B cell (primary cell): ENCODE measurements at regions not wholly inside any gene's neighbourhood (a gene's known extent, or its start where the extent isn't known, plus 50 kb on each side); places are given as distances from the start of the nearest gene placed in this dataset.

Experiments
- ATAC-seq: fragments of 200-7000 bp; cut with Tn5 transposase; one replicate; pipeline ENCODE4 v1.10.0; 2021; ENCODE audit warnings: low read depth, mild to moderate bottlenecking, moderate number of reproducible peaks, moderate library complexity
- CTCF ChIA-PET: fragments of 350-600 bp; sonication (Branson Sonifier 250); formaldehyde crosslinking; loops from one replicate; lab custom pipeline; 2021; ENCODE audit warnings: antibody characterized with exemption, inconsistent platforms; lab: Charles Lee
- POLR2A ChIA-PET: fragments of 350-600 bp; sonication (Branson Sonifier 250); formaldehyde crosslinking; loops from one replicate; lab custom pipeline; 2021; ENCODE audit warnings: antibody characterized with exemption; lab: Charles Lee
- DNase-seq: peaks from one replicate; pipeline ENCODE4 v3.0.0; 2013
- H2AFZ ChIP-seq: 2 replicates; pipeline ENCODE4 v1.6.1; 2012; ENCODE audit warnings: mild to moderate bottlenecking, low read depth, low read length; ENCODE audit not compliant: insufficient read depth, poor library complexity, severe bottlenecking
- H3K27ac ChIP-seq, 2 donors: 1 replicate in 1 of 2; 2 replicates in 1 of 2; pipeline ENCODE4 v1.5.1; 2012 to 2013; ENCODE audit warnings: low read length in 2 of 2, mild to moderate bottlenecking in 2 of 2, moderate library complexity in 1 of 2
- H3K27me3 ChIP-seq, 4 experiments: fragments of 200-600 bp in 1 of 4; sonication (generic) in 1 of 4; replicated peaks in 1 of 4; 1 replicate in 2 of 4; 2 replicates in 2 of 4; pipeline versions ENCODE4 v1.6.1 to v1.7.0; 2013 to 2016; ENCODE audit warnings: low read length in 3 of 4, mild to moderate bottlenecking in 2 of 4, mixed read lengths in 1 of 4, moderate library complexity in 1 of 4; ENCODE audit not compliant: insufficient read depth in 4 of 4, control insufficient read depth in 3 of 4; ENCODE audit errors: control extremely low read depth in 1 of 4
- H3K36me3 ChIP-seq, 2 experiments: replicated peaks in 1 of 2; 1 replicate in 1 of 2; 2 replicates in 1 of 2; pipeline versions ENCODE4 v1.6.1 to v1.7.1; 2013; ENCODE audit warnings: low read length in 1 of 2; ENCODE audit not compliant: insufficient read depth in 2 of 2, control insufficient read depth in 1 of 2; ENCODE audit errors: control extremely low read depth in 1 of 2, extremely low read depth in 1 of 2
- H3K4me1 ChIP-seq, 2 donors: fragments of 200-600 bp in 1 of 2; sonication (generic) in 1 of 2; 1 replicate in 1 of 2; 2 replicates in 1 of 2; pipeline versions ENCODE4 v1.5.1 to v1.6.1; 2013 to 2017; ENCODE audit warnings: low read length in 2 of 2; ENCODE audit not compliant: control insufficient read depth in 2 of 2, insufficient read depth in 2 of 2
- H3K4me2 ChIP-seq: replicated peaks from 2 replicates; pipeline ENCODE3; 2012; ENCODE audit warnings: mild to moderate bottlenecking, low read depth, low read length; ENCODE audit not compliant: poor library complexity, severe bottlenecking
- H3K4me3 ChIP-seq, 5 experiments: fragments of 200-600 bp in 1 of 5; sonication (generic) in 1 of 5; 1 replicate in 3 of 5; 2 replicates in 2 of 5; pipeline versions ENCODE4 v1.5.1 to v1.7.0; 2011 to 2016; ENCODE audit warnings: low read length in 4 of 5, mild to moderate bottlenecking in 4 of 5, low read depth in 2 of 5, control low read depth in 1 of 5, moderate library complexity in 1 of 5; ENCODE audit not compliant: insufficient read depth in 1 of 5; ENCODE audit errors: control extremely low read depth in 1 of 5, extremely low read depth in 1 of 5
- H3K79me2 ChIP-seq: fragments of 200-600 bp; sonication (generic); one replicate; pipeline ENCODE4 v1.6.0; 2016; ENCODE audit warnings: low read length; ENCODE audit not compliant: control insufficient read depth, insufficient read depth
- H3K9ac ChIP-seq: fragments of 200-600 bp; sonication (generic); 2 replicates; pipeline ENCODE4 v1.6.1; 2017; ENCODE audit warnings: mild to moderate bottlenecking, low read length, moderate library complexity
- H3K9me3 ChIP-seq, 3 donors: one replicate each; pipeline versions ENCODE4 v1.6.1 to v1.7.1; 2013; ENCODE audit warnings: low read length in 2 of 3; ENCODE audit not compliant: control insufficient read depth in 2 of 3, insufficient read depth in 1 of 3; ENCODE audit errors: control extremely low read depth in 1 of 3
- H4K20me1 ChIP-seq: 2 replicates; pipeline ENCODE4 v1.6.0; 2012; ENCODE audit warnings: mild to moderate bottlenecking, low read length; ENCODE audit not compliant: insufficient read depth, control insufficient read depth, poor library complexity, severe bottlenecking
- H3K27ac Mint-ChIP-seq: one replicate; pipeline ENCODE4 v1.8.0; 2021; ENCODE audit warnings: mixed read lengths
- H3K27me3 Mint-ChIP-seq: one replicate; pipeline ENCODE4 v1.8.0; 2021; ENCODE audit warnings: mixed read lengths
- H3K4me1 Mint-ChIP-seq: one replicate; pipeline ENCODE4 v1.8.0; 2021; ENCODE audit warnings: mixed read lengths
- H3K4me3 Mint-ChIP-seq: one replicate; pipeline ENCODE4 v1.8.0; 2021; ENCODE audit warnings: mixed read lengths
- H3K9me3 Mint-ChIP-seq: one replicate; pipeline ENCODE4 v1.8.0; 2022; ENCODE audit warnings: mixed read lengths; ENCODE audit not compliant: insufficient read depth
- CTCF ChIP-seq: fragments of 200-600 bp; IDR thresholded peaks from one replicate; pipeline ENCODE4 v1.8.0; 2022; ENCODE audit warnings: antibody characterized with exemption, mild to moderate bottlenecking
- EZH2 ChIP-seq: IDR thresholded peaks from 2 replicates; pipeline ENCODE4 v1.6.1; 2012; ENCODE audit warnings: borderline replicate concordance, low read depth, mild to moderate bottlenecking, moderate library complexity, low read length; ENCODE audit not compliant: insufficient read depth, poor library complexity, severe bottlenecking
- WGBS: methylation state at CpG from one replicate; pipeline ENCODE4 v1.1.5; 2013; ENCODE audit warnings: missing lambda C conversion rate; ENCODE audit not compliant: insufficient coverage; 5-methylcytosine and 5-hydroxymethylcytosine counted together
- intact Hi-C: fragments of 100-400 bp; cut with micrococcal nuclease; formaldehyde crosslinking; loops from one replicate; pipeline ENCODE4 v1.10.0; 2022

- H3K4me2 ChIP-seq: no peak overlapping the region
- CTCF ChIA-PET: interaction anchor here (0.9 to 8.1 kb wide), 7 partner anchors 8 to 61 kb away, joined by 3 to 93 read pairs (median 7); no protein-coding TSS in a partner anchor
- peaks cover 15 to 31% of the 10 kb centered on the region in 2 donors for H3K4me1 ChIP-seq
- H3K27me3 Mint-ChIP-seq: no peaks in the 10 kb centered on the region
- H4K20me1 ChIP-seq: no peaks in the 10 kb centered on the region
- H3K4me3 ChIP-seq: no peak overlapping the region
- H3K4me1 Mint-ChIP-seq: peaks cover 33% of the 10 kb centered on the region
- H3K4me3 Mint-ChIP-seq: no peak overlapping the region
- H3K9ac ChIP-seq: no peak overlapping the region
- DNase-seq (no peak), ATAC-seq (no peak)
- no peak overlapping the region for H3K27ac Mint-ChIP-seq
- H3K79me2 ChIP-seq: peaks cover 7% of the 10 kb centered on the region
- no peak overlapping the region for H2AFZ ChIP-seq
- no peak overlapping the region for H3K27ac ChIP-seq
- POLR2A ChIA-PET: no interaction called here
- H3K9me3 ChIP-seq: peaks cover 2 to 17% (median 9%) of the 10 kb centered on the region in 3 donors
- H3K27me3 ChIP-seq: no peaks in the 10 kb centered on the region
- intact Hi-C loops: loop anchor here (2.0 kb wide), 1 partner anchor 43 kb away; no protein-coding TSS in a partner anchor
- no CpG with 5 or more reads among the region's 3 CpGs for WGBS
- no peaks in the 10 kb centered on the region for H3K36me3 ChIP-seq
- no peaks in the 10 kb centered on the region for H3K9me3 Mint-ChIP-seq
- TF ChIP-seq EZH2: no peak
Measured at GRCh38 chr2:88875736-88876135, 184.3 kb downstream of the RPIA start.

GRCh38 chr2:88880441-88880953, 189.0 kb downstream of the RPIA start:
- intact Hi-C loops: loop anchor here (1.0 to 5.0 kb wide), 4 partner anchors 14 to 138 kb away; no protein-coding TSS in a partner anchor
- H3K27me3 Mint-ChIP-seq: no peaks in the 10 kb centered on the region
- ATAC-seq (peak; percentile 72), DNase-seq (peak; percentile 72)
- H3K4me1 Mint-ChIP-seq: peaks cover 54% of the 10 kb centered on the region
- Histone ChIP-seq H4K20me1 (no peaks in the 10 kb centered on the region), H3K9ac (peak overlapping the region; percentile 53), H3K36me3 (no peaks in the 10 kb centered on the region), H3K9me3 (peaks cover 5 to 21% (median 7%) of the 10 kb centered on the region in 3 donors), H3K4me2 (peak overlapping the region; percentile 66), H3K27ac (peak overlapping the region; percentile 73 to 83), H3K79me2 (no peaks in the 10 kb centered on the region), H3K27me3 (no peaks in the 10 kb centered on the region), H2AFZ (peak overlapping the region; percentile 57), H3K4me1 (peaks cover 29 to 56% of the 10 kb centered on the region in 2 donors), H3K4me3 (peak overlapping the region in 4 of 5 experiments; percentile 19 to 56 (median 42))
- WGBS: no CpG with 5 or more reads among the region's 11 CpGs
- H3K27ac Mint-ChIP-seq: peak overlapping the region; percentile 87
- TF ChIP-seq CTCF (peak; percentile 62), EZH2 (no peak)
- H3K4me3 Mint-ChIP-seq: peak overlapping the region; percentile 78
- POLR2A ChIA-PET: interaction anchor here (0.6 to 1.0 kb wide), 4 partner anchors 17 to 49 kb away, joined by 3 to 5 read pairs (median 4); no protein-coding TSS in a partner anchor
- CTCF ChIA-PET: interaction anchor here (0.6 to 3.7 kb wide), 29 partner anchors 9 to 275 kb away, joined by 3 to 114 read pairs (median 6); no protein-coding TSS in a partner anchor
- H3K9me3 Mint-ChIP-seq: no peaks in the 10 kb centered on the region
